HG02943 (cell line): ENCODE measurements at regions not wholly inside any gene's neighbourhood (a gene's known extent, or its start where the extent isn't known, plus 50 kb on each side); places are given as distances from the start of the nearest gene placed in this dataset.
"Not testable (repeated sequence)": the region's sequence is repeated elsewhere in the genome, so short reads cannot be mapped to it uniquely, and the experiment has no call there.

Experiments used
- ATAC-seq: cut with Tn5 transposase; IDR thresholded peaks from one replicate; pipeline ENCODE4 v1.9.1; 2021; ENCODE audit warnings: mild to moderate bottlenecking, low read depth, moderate library complexity; ENCODE audit not compliant: unreplicated experiment

DNA sequence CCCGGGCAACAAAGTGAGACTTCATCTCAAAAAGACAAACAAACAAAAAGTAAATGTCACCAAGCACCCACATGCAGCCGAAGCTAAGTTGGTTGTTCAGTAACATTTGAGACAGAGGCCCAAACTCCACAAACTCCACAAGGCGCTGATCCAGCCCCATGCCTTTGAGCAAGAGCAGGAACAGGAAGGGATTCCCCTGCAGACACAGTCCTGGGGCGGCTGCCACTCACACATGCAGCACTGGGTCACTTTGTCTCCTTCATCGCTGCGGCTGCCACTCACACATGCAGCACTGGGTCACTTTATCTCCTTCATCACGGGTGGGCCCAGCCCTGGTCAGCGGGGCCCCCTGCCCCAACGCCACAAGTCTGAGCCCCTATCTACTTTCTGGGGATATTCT is 246.9 kb upstream of the RREB1 start:
- ATAC-seq = no peak

DNA sequence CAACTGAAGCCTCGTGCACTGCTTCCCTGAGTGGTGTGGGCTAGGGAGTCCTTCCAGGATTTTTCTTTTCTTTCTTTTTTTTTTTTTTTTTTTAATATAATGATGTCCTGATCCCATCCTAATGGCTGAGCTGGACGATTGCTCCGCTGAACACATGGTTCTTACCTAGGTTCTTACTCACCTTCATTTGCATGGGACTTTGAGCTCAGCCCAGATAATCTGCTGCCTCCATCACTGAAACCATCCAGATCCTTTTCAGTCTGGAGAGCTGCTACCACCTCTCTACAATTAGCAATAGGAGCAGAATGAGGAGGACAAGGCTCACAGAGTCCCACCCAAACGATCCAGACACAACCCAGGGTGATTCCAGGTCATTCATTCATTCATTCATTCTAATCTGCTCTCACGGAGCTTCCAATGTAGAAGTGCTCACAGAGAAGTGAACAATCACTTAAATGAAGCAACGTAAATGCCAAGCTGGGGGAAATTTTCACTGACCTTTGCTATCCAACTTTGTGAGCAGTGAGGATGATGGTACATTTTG is 246.3 kb upstream of the RREB1 start:
- ATAC-seq = no peak

DNA sequence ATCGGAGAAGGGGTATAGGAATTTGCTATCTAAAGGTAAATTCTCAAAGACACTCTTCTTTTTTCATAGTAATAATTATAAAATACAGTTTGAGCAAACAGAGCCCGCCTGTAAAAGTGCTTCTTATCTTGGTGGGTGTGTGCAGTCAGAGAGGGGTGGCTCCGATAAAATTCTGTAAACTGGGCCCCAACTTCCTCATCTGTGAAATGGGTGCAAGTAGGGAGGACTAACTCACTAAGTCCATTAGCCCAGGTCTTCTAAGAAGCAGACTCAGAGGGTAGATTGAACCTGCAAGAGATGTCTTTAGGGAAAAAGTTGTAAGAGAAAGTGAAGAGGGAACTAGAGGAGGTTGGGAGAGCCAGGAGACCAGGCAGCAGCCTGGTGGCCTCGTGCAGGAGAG is 245.8 kb upstream of the RREB1 start:
- no peak for ATAC-seq

DNA sequence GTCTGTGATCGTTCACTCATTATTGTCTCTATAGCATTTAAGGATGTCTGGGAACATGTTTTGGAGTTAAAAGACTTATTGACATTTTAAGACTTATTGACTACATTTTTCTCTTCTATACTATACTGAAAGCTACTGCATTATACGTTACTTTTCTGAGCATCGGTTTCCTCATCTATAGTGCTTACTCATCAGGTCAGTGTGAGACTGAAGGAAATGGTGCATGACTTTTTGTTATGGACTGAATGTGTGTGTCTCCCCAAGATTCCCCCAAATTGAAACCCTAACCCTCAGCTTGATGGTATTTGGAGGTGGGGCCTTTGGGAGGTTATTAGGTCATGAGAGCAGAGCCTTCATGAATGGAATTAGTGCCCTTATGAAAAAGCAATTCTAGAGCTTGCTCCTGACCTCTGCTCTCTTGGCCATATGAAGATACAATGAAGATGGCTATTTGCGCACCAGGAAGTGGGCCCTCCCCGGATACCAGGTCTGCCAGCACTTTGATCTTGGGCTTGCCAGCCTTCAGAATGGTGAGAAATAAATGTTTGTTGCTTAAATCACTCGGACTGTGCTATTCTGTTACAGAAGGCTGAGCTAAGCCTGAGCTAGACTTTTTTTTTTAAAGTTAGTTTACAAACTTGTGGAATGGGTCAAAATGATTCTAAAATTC is 243.7 kb upstream of the RREB1 start:
- no peak for ATAC-seq

DNA sequence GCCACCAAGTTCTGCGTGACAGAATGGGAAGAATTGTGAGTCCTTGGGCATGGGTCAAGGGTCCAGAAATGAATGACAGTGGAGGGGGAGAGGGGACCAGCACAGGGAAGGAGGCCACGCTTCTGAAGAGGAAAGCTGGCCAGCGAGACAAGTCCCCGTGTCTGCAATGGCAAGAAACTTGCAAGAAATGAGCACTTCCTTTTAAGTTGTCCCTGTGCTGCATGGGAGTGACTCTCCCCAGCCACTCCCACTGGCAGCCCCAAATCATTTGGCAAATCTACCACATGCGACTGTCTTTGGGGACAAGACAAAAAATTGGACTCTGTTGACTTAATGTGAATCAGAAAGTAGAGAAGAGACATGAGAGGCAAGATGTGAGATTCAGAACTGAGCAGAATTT is 242.2 kb upstream of the RREB1 start:
- no peak for ATAC-seq

DNA sequence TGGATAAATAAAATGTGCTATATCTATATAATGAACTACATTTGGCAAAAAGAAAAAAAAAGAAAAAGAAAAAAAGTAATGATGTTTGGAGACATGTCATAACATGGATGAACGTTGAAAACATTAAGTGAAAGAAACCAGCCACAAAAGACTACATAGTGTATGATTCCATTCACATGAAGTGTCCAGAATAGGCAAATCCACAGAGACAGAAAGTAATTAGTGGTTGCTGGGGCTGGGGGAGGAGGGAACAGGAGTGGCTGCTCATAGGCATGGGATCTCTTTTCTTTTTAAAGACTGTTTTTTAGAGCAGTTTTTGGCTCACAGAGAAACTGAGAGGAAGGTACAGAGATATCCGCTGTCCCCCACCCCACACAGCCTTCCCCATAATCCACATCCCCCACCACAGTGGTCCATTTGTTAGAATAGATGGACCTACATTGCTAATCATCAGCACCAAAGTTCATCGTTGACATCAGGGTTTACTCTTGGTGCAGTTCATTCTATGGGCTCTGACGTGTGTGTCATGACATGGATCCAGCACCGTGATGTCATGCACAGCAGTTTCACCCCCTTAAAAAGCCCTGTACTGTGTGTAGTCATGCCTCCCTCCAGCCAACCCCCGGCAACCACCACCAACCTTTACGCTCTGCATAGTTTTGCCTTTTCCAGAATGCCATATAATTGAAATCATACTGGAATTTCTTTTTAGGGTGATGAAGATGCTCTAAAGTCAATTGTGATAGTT is 240.9 kb upstream of the RREB1 start:
- ATAC-seq = no peak

DNA sequence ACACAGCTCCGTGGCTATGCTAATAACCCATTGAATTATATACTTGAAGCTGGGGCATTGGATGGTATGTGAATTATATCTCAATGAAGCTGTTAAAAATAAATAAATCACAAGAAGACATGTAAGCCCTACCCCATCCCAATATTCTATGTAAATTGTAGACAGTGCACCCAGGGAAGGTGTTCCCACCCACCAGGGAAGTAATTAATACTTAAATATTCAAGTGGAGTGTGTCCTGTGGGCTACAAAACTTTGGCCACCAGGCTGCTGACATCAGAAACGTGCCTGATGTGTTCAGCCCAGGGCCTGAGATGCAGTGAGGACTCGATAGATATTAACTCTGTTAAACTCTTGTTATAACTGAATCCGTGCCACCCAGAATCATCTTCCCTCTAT is 240.4 kb upstream of the RREB1 start:
- ATAC-seq = no peak

DNA sequence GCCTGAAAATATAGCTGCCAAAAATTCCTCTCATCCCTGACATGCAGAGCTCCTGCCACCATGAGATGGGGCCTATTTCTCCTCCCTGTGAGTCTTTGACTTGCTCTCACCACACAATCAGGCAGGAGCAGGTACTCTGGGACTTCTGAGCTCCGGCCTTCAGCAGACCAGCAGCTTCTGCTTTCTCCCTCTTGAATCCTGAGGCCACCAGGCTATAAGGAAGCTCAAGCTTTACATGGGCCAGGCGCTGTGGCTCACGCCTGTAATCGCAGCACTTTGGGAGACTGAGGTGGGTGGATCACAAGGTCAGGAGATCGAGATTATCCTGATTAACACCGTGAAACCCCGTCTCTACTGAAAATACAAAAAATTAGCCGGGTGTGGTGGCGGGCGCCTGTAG is 238.7 kb upstream of the RREB1 start:
- no peak for ATAC-seq

DNA sequence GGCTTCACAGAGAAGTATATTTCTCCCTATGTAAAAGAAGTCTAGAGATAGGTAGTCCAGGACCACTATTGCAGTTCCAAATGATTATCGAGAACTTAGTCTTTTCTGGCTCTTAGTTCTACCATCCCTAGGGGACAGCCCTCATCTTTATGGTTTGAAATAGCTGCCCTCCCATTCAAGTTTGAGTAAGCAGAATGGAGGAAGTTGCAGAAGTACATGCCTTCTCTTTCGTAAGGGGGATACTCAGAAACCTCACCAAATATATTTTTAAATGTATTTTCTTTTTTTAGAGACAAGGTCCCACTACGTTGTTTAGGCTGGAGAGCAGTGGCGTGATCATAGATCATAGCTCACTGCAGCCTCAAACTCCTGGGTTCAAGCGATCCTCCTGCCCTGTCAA is 236.8 kb upstream of the RREB1 start:
- ATAC-seq = no peak

DNA sequence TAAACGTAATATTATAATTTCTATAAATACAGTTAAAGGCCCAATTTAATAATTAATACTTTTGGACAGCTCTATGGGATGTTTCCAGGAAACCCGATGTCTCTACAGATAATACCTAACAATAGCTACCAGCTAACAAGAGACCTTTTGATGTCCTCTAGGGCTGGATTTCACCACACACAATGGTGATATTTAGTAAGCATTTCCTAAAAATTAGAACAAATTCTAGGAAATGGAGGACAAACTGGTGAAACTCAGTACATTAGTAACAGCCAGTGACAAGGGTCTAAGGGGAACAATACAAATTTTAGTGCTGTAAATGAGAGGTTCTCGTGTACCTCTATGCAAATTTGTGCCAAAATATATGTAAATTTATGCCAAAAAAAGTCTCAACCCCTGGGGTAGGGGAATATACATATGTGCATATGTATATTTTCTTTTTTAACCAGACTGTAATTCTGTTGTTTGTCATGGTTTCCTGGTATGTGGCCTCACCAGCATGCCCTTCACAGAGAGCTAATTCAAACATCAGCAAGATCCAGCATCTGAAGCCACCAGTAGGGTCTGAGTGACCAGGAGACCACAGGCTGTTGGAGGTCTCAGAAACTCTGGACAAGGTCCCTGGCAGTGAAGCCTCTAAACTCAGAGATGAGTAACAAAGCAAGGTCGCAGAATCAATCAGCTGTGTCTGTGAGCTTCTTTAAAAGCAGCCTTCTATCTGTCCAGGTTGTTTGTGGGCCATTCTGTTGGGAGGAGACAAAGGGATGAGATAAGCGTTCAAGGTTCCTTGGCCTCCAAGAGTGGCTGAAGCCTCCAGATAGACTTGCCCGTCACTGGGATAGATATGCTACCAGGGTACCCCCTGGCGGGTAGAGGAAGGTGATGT is 235.1 kb upstream of the RREB1 start:
- ATAC-seq = no peak

DNA sequence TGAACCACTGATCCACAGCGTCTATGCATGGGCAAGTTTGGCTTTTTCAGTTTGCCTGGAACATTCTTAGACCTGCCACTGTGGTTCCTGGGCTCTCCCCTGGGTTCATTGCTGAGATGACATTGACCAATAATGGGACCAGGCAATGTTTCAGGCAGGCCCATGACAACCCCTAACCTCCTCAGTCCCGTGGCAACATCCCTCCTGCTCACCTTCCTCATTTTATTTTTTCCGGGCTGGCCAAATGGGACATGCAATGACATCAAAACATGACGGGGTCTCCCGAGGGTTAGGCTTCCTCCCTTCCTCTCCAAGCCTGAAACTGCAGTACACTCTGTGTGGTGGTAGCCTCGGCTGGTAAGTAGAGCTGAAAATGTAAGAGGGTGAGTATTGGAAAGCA is 234.0 kb upstream of the RREB1 start:
- no peak for ATAC-seq

DNA sequence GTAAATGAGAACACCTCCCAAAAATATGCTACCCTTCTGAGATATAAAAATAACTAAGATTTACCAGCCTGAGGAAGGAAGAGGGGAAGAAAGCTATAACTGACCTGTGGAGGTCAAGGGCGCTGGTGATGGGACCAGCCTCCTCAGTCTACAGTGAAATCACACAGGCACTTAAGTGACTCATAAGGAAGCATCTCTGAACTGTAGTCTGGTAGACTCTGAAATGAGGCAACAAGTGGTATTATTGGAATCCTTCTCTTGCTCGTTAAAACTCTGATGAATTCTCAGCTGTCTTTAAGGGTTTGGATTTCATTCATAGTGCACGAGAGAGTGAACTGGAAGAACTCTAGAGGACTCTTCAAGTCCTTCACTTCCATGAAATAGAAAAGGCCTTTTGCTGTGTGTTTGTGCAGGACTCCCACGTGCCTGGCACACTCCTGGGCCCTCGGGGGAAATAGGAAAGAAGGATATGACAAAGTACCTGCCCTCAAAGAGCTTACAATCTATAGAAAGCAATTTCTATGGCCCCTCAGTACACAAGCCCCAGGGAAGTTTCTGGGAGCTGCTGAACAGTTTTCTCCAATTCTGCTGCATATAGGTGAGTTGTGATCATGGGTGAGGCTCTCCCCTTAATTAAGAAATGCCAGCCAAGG is 231.8 kb upstream of the RREB1 start:
- ATAC-seq = no peak

DNA sequence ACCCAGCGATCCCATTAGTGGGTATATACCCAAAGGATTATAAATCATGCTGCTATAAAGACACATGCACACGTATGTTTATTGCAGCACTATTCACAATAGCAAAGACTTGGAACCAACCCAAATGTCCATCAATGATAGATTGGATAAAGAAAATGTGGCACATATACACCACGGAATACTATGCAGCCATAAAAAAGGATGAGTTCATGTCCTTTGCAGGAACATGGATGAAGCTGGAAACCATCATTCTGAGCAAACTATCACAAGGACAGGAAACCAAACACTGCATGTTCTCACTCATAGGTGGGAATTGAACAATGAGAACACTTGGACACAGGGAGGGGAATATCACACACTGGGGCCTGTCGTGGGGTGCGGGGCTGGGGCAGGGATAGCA is 230.0 kb upstream of the RREB1 start:
- not testable (repeated sequence) for ATAC-seq

DNA sequence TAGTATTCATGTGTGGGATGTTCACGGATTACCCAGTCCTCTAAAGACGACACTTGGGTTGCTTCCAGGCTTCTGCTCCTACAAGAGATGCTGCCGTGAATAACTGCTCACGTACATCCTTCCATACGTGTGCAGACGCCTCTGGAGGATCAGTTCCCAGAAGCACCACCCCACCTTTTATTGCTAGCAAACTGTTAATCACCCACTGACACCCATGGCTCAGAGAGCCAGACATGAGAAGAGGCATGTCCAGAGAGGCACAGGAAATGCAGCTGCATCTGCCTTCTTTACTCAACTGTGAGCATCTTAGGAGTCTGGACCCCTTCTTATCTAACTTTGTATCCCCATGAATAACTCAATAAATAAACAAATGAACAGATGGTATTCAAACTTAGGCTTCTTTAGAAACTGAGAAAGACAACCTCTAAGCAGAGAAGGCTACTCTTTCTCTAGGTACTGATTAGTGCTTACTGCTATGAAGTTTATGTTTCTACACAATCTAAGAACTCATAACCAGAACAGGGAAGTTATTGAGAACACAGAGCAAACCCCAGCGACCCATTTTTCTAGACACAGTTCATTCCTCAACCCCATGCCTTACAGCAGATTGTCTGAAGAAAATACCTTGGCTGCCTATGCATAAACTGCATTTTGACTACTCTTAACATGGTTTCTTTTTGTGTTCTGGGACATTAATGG is 228.7 kb upstream of the RREB1 start:
- ATAC-seq = no peak

DNA sequence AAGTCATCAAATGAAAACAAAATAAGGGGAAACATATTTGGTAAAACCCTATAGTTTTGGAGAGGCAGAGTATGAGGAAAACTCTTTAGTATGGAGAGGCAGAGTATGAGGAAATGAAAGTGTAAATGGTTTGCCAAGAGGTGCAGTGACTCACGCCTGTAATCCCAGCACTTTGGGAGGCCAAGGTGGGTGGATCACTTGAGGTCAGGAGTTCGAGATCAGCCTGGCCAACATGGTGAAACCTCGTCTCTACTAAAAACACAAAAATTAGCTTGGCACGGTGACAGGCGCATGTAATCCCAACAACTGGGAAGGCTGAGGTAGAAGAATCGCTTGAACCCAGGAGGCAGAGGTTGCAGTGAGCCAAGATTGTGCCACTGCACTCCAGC is 228.2 kb upstream of the RREB1 start:
- not testable (repeated sequence) for ATAC-seq

DNA sequence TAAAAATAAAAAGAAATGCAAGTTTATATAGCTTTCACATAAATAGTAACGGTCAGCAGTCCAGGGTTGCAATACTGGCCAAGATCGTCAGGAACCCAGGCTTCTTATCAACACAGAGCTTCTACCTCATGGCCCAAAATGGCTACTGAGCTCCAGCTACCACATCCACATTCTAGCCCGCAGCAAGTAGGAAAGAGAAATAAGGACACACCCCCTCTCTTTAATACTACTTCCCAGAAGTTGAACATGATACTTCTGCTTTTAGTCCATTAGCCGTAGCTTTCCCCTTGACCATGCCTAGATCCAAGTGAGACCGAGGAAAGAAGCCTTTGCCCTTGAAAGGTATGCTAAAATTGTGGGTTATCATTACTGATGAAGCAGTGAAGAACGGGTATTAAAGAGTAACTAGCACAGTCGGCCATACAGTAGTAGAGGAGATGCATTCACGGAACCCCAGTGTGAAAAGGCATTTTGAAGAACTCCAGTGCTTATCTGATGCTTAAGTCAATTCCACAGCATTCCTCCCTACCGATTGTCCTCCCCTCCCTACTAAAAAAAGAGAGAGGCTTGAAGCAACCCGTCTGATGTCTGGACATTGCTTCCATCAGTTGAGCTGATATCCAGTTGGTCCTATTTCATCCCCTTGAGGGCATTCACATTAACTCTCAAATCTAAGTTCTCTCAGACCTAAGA is 226.9 kb upstream of the RREB1 start:
- no peak for ATAC-seq

DNA sequence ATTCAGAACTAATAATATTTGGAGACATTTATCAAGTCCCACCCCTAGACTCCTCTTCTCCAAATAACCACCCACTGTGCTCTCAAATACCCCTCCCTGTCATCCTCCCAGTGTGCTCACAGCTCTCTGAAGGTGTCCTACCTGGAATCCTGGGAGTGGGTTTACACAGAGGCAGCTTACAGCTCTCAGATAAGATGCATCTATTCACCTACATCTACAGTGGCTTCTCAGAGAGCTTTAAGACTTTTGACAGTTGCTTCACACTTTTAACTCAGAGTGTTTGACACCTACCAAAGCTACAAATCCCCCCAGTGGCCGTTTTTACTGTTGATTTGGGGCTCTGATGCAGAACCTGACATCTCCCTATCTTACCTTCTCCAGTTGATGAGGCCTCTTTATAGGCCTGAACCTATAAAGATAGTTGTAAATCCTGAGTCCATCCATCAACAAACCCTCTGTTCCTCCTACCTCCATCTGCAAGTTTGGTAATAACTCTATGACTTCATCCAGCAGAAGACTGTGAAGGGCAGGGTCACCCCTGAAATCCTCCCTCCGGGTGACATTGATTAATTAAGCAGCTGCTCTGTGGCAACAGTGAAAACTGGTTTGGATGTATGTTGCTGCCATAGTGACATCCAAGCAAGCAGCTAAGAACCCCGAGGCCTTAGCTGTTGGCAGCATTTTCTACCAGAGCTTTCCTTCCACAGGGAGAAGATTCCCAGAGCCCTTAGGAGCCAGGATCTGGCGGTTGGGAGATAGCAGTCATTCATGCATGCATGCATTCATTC is 226.1 kb upstream of the RREB1 start:
- no peak for ATAC-seq

DNA sequence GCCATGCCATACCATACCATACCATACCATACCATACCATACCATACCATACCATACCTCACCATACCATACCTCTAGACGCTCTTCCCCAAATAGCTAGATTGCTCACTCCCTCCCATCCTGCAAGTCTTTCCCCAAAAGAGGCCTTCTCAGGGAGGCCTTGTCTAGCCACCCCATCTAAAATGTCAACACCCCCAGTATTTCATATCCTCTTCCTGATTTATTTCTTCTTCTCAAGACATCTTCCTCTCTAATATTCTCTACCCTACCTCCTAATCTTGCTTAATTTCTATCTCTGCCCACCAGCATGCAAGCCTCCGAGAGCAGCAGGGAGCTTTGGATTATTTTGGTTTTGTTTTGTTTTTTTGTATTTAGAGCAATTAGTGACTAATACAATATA is 225.2 kb upstream of the RREB1 start:
- no peak for ATAC-seq

DNA sequence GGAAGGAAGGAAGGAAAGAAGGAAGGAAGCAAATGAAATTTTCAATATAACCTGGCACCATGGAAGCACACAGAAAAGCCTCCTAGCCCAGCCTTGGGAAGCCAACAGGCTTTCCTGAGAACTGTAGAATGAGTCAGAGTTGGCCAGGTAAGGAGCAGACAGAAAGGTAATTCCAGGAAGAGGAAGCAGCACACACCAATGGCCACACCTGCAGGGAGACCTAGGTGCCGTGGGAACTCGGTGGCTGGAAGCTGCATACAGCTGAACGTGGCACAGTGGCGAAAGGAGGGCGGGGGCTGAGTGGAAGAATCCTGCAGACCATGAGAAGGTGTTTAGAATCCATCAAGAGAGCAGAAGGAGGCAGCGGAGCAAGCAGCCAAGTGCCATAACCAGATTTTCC is 224.8 kb upstream of the RREB1 start:
- ATAC-seq = no peak
